Stomach smooth muscle (tissue), 2 donors: ENCODE measurements at regions not wholly inside any gene's neighbourhood (a gene's known extent, or its start where the extent isn't known, plus 50 kb on each side); places are given as distances from the start of the nearest gene placed in this dataset.

Experiments used
- H3K27ac ChIP-seq: one replicate; pipeline ENCODE4 v1.7.0; 2013; ENCODE audit warnings: mild to moderate bottlenecking, low read length, inconsistent platforms
- H3K27me3 ChIP-seq, 2 donors: one replicate each; pipeline ENCODE4 v1.7.0; 2013; ENCODE audit warnings: low read length in 2 of 2; ENCODE audit not compliant: insufficient read depth in 2 of 2, control insufficient read depth in 1 of 2
- H3K36me3 ChIP-seq, 2 donors: one replicate each; pipeline ENCODE4 v1.7.0; 2013; ENCODE audit warnings: low read length in 2 of 2; ENCODE audit not compliant: control insufficient read depth in 2 of 2, insufficient read depth in 2 of 2
- H3K4me1 ChIP-seq: one replicate; pipeline ENCODE4 v1.7.0; 2013; ENCODE audit warnings: low read length; ENCODE audit not compliant: control insufficient read depth, insufficient read depth
- H3K4me3 ChIP-seq, 2 donors: one replicate each; pipeline ENCODE4 v1.7.0; 2013; ENCODE audit warnings: low read length in 2 of 2
- H3K9ac ChIP-seq, 2 donors: one replicate each; pipeline ENCODE4 v1.7.0; 2013; ENCODE audit warnings: low read length in 2 of 2, mild to moderate bottlenecking in 1 of 2
- H3K9me3 ChIP-seq, 2 donors: one replicate each; pipeline ENCODE4 v1.7.0; 2013; ENCODE audit warnings: low read length in 2 of 2; ENCODE audit not compliant: control insufficient read depth in 2 of 2
- donor health status: healthy.
- donor health status: Pancreatic carcinoma.

DNA sequence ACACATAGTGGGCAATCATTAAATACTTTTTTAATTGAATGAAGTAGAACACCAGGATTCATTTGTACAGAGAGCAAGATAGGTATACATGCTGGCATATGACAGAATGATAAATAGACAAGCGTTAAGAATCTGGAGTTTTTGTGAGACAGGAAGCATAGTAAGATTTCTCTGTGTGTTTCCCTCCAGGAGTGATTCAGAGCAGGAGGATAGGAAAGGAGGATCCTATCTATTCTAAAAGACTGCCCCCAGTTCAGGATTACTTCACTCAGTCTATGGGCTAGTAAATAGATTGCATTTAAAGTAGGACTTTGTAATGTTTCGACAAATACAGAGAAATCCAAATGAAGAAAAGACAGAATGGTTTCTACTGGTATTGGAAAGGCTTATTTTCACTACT is 423.7 kb downstream of the PDGFC start:
- H3K27me3 ChIP-seq: no peaks in the 10 kb centered on the region
- H3K9me3 ChIP-seq: no peaks in the 10 kb centered on the region
- H3K9ac ChIP-seq: no peak overlapping the region
- no peak overlapping the region for H3K27ac ChIP-seq
- H3K4me3 ChIP-seq: no peak overlapping the region
- H3K36me3 ChIP-seq: no peaks in the 10 kb centered on the region
- H3K4me1 ChIP-seq: no peaks in the 10 kb centered on the region

DNA sequence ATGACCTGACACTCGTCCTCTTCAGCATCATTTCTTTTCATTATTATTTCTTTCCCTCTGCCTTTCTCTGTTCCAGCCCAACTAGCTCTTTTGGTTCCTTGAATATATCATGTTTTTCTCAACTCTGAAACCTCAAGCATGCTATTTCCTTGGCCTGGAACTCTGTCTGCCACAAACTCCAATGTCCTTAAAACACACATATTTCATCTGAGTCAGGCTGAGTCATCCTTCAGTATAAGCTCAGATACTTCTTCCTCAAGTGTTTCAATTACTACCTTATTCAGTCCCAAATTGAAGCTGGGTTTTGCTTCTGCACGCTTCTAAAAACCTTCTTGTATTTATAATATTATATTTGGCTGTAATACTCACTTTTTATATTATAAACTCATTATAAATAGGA is 424.2 kb downstream of the PDGFC start:
- Histone ChIP-seq H3K4me3 (no peak overlapping the region), H3K27ac (no peak overlapping the region), H3K9me3 (no peaks in the 10 kb centered on the region), H3K4me1 (no peaks in the 10 kb centered on the region), H3K9ac (no peak overlapping the region), H3K36me3 (no peaks in the 10 kb centered on the region), H3K27me3 (no peaks in the 10 kb centered on the region)

DNA sequence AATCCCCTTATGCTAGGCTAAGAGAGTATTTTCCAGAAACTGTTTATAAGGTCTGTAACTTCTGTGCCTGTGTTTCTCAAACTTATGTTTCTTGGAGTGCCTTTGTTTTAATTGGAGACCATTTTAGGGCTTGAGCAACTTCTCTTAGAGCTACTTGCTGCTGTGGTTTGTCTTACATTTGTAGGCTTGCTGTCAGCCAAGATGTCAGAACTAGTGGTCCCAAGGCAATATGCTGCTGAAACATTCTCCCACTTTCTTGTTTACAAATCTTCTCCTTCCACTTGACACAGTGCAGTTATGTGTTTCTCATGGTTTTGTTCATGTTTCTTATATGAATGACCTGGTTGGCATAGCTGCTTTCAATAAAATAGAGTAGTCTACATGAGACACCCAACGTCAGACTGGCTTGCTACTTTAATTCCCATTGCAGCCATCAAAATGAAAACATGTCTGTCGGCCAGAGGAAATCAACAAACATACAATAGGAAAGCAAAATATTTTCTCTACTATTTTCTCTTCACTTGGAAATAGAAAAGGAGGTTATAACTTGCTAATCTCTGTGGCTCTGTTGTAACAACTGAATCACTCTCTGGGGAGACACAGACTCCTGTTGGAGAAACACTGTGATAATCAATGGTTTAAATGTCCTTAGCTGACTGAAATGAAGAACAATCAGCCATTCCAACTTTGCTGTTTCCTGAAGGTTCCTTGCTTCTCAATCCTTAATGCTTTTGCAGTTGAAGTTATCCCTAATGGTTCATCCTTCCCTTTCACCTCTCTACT is 426.4 kb downstream of the PDGFC start:
- Histone ChIP-seq H3K4me3 (no peak overlapping the region), H3K4me1 (no peaks in the 10 kb centered on the region), H3K36me3 (no peaks in the 10 kb centered on the region), H3K9me3 (no peaks in the 10 kb centered on the region), H3K27me3 (no peaks in the 10 kb centered on the region), H3K27ac (no peak overlapping the region), H3K9ac (no peak overlapping the region)

DNA sequence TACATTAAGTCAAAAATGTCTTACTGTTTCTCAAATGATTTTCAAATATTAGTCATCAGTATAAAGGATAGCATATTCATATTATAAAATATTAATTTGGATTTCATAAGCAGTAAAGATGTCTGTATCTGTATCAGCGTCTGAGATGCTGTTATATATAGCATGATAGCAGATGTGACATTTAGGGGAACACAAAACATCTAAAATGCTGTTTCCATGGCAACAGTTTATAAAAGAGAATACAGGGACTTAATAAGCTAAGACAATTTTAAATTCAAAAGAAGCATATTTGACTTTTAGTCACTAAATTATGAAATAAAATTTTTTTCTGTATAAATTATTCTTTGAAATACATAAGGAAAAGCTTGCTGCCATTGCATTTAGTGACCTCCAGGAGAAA is 432.2 kb downstream of the PDGFC start:
- H3K4me1 ChIP-seq: no peaks in the 10 kb centered on the region
- no peak overlapping the region for H3K9ac ChIP-seq
- no peaks in the 10 kb centered on the region for H3K36me3 ChIP-seq
- no peaks in the 10 kb centered on the region for H3K27me3 ChIP-seq
- H3K27ac ChIP-seq: no peak overlapping the region
- H3K4me3 ChIP-seq: no peak overlapping the region
- H3K9me3 ChIP-seq: no peaks in the 10 kb centered on the region

DNA sequence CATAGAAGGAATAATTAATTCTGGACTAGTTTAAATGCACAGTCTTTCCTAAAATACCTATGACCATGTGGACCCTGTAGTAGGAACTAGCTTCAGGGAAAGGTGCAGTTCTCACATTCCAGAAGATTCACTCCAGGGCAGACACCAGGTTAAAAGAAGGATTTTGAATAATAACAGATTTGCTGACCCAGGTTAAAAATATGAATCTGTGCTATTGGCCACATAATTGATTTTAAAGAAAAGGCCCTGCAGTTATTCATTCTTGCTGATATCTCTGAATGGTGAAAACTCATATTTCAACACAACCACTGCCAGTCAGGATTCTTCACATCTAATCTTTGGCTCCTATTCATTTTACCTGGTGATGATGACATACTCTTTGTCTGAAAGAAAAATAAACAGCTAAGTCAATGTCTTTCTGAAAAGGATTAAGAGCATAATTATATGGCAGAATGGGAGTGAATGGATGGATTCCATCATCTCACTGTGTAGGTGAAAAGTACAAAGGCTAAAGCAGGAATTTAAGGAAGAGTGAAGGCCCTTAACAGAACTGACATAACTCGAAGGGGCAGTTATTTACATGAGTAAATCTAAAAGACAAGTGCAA is 432.8 kb downstream of the PDGFC start:
- no peaks in the 10 kb centered on the region for H3K4me1 ChIP-seq
- no peaks in the 10 kb centered on the region for H3K36me3 ChIP-seq

DNA sequence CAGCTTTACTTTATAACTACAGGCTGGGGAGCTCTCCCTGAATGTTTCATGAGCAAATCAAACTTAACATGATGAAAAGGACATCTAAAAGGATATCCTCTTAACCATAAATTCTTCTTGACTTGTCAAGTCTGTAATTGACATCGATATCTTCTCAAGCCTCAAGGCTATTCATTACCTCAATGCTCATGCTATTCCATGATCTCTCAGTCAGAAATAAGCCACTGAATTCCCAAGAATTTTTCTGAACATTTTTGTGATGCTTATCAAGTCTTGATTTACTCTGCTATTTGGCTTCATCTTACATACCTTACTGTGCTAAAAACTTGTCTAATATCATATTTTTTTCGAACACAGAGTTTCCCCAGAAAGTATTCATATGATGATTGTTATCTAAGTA is 433.4 kb downstream of the PDGFC start:
- Histone ChIP-seq H3K27me3 (no peaks in the 10 kb centered on the region), H3K4me3 (no peak overlapping the region), H3K9ac (no peak overlapping the region), H3K4me1 (no peaks in the 10 kb centered on the region), H3K9me3 (no peaks in the 10 kb centered on the region), H3K36me3 (no peaks in the 10 kb centered on the region), H3K27ac (no peak overlapping the region)

More for the DNA sequence above, 432.8 kb downstream of the PDGFC start:
- no peak overlapping the region for H3K4me3 ChIP-seq
- no peaks in the 10 kb centered on the region for H3K9me3 ChIP-seq
- no peak overlapping the region for H3K27ac ChIP-seq
- H3K9ac ChIP-seq: no peak overlapping the region
- H3K27me3 ChIP-seq: no peaks in the 10 kb centered on the region

DNA sequence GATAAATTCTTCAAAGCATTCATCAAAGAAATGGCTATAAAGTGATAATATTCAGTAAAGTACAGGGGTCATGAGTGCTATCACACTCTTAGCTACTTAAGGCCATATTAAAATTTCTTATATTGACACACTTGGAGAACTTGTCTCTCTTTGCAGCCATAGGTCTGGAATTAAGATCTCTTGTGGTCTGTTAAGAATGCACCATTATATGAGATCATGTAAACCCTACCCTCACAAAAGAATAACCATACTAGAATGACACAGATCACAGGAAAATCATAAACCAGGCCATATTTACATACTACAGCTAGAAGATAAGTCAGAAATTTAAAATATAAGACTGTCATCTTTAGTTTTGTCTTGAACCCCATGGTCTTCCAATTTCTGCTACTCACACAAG is 434.3 kb downstream of the PDGFC start:
- Histone ChIP-seq H3K36me3 (no peaks in the 10 kb centered on the region), H3K27me3 (no peaks in the 10 kb centered on the region), H3K9me3 (no peaks in the 10 kb centered on the region), H3K4me3 (no peak overlapping the region), H3K4me1 (no peaks in the 10 kb centered on the region), H3K9ac (no peak overlapping the region), H3K27ac (no peak overlapping the region)

DNA sequence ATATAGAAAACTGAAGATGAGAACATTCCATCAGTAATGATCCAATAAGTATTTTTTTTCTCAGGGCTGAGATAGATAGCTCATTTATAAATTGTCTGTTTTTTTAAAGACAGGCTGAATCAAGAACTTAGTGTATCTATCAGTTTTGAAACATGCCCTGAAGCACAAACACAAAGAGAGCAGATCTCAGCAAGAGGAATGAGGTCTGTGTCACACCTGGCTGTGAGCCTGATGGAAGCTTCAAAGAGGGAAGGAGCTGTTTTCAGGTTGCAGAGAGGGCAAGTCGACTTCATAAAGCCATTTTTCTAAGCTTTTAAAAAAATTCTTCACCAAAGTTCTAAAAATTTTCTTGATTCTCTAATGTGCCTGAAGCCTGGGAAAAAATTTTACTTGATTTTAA is 434.9 kb downstream of the PDGFC start:
- Histone ChIP-seq H3K27ac (no peak overlapping the region), H3K27me3 (no peaks in the 10 kb centered on the region), H3K9me3 (no peaks in the 10 kb centered on the region), H3K4me3 (no peak overlapping the region), H3K36me3 (no peaks in the 10 kb centered on the region), H3K4me1 (no peaks in the 10 kb centered on the region), H3K9ac (no peak overlapping the region)

DNA sequence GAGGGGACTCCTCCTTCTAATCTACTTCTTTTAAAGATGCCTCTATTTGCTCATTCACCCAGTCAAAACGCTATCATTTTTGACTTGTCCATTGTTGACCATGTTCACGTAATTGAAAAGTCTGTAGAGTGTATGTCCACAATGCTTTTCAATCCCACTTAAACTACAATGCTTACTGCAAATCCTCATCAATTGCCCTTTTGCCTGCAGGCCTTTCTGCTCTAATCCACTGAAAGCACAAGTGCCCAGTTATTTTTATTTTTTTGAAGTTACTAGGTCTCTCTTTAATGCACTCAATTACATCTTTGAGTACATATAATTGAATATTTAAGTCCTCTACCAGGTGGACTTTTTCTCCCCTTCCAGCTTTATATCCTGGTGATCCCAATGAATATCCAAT is 437.4 kb downstream of the PDGFC start:
- Histone ChIP-seq H3K27ac (no peak overlapping the region), H3K4me1 (no peaks in the 10 kb centered on the region), H3K36me3 (no peaks in the 10 kb centered on the region), H3K9me3 (no peaks in the 10 kb centered on the region), H3K9ac (no peak overlapping the region), H3K27me3 (no peaks in the 10 kb centered on the region), H3K4me3 (no peak overlapping the region)

DNA sequence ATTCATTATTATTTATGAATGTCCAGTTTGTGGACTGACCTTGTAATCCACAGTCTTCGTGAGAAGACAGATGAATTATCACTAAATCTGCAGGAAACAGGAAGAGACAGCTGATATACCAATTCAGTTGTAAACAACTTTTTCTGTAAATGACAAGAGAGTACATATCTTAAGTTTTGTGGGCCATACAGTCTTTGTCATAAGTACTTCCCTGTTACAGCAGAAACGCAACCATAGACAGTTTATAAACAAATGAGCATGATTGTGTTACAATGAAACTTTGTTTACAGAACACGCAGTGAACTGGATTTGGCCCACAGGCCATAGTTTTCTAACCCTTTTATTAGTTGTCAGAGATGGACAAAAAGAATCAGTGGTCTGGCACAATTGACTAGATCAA is 443.4 kb downstream of the PDGFC start:
- Histone ChIP-seq H3K9ac (no peak overlapping the region), H3K36me3 (no peaks in the 10 kb centered on the region), H3K4me3 (no peak overlapping the region), H3K4me1 (no peaks in the 10 kb centered on the region), H3K9me3 (no peaks in the 10 kb centered on the region), H3K27ac (no peak overlapping the region), H3K27me3 (no peaks in the 10 kb centered on the region)

DNA sequence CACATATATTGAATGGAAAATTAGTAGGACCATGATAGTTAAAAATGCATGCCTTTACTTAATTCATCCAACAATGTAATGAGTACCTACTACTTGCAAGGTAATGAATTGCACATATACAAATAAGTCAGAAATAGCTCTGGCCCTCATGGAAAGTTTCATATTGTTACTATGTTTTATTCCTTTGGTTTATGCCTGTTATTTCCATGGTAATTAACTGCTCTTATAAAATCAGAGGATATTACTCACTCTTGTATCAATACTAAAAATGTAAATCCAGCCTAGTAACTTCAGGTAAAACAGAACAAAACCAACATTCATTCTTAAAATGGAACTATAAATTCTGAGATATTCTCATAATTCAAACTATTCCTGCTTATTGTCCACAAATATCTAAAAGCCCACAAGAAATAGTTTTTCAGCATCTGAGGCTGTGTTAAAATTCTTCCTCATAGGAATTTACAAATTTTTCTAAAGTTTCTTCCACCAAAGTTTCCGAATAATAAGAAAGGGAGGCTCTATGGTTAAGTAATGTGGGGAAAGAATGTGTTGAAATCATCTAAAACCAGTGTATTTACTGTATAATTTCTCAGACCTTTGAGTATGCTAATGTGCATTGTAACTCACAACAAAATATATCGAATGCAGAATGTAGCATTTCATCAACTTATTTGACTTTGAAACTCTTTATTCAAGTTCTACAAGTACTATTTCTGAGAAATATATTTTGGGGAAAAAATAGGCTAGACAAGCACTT is 444.2 kb downstream of the PDGFC start:
- H3K9ac ChIP-seq: no peak overlapping the region
- no peak overlapping the region for H3K4me3 ChIP-seq
- no peaks in the 10 kb centered on the region for H3K36me3 ChIP-seq
- no peak overlapping the region for H3K27ac ChIP-seq
- H3K9me3 ChIP-seq: no peaks in the 10 kb centered on the region
- no peaks in the 10 kb centered on the region for H3K4me1 ChIP-seq
- H3K27me3 ChIP-seq: no peaks in the 10 kb centered on the region
